SK-N-SH treated with all-trans-retinoic acid at 6 μM for 48 hours (cell line): ENCODE measurements at regions not wholly inside any gene's neighbourhood (a gene's known extent, or its start where the extent isn't known, plus 50 kb on each side); places are given as distances from the start of the nearest gene placed in this dataset.

Experiments
- ISL1 ChIP-seq: fragments of 250-450 bp; sonication (Bioruptor Pico); IDR thresholded peaks from 2 replicates; pipeline ENCODE4 v2.1.2; 2022; ENCODE audit warnings: mild to moderate bottlenecking, moderate library complexity
- ZFP30 ChIP-seq: fragments of 450-650 bp; formaldehyde crosslinking; IDR thresholded peaks from 2 replicates; pipeline ENCODE4 v1.5.0; 2022; ENCODE audit warnings: mild to moderate bottlenecking, moderate library complexity

DNA sequence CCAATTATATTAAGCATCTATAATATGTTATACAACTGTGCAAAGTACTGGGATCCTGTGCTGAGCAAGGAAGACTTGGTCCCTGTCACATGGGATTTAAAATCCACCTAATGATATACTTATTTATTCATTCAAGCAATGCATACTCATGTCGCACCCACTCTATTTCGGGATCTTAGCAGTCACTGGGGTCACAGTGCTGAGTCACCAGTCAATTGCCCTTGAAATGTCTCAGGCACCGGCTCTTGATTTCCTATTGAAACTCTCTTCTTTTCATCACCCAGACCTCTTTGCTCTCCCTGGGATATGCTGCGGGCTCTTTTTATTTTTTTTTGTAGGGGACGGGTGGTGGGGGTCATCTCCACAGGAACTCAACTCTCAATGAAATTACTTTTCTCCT is 194.5 kb upstream of the GAP43 start:
- TF ChIP-seq ZFP30 (CRISPR knock-in tag) (no peak), ISL1 (no peak)
